ENCODE measurements at regions not wholly inside any gene's neighbourhood (a gene's known extent, or its start where the extent isn't known, plus 50 kb on each side); places are given as distances from the start of the nearest gene placed in this dataset.

- intact Hi-C loops (cut with DNase I, micrococcal nuclease) = no loop called here
- Histone ChIP-seq H3K9me3 (peaks cover 41% of the 10 kb centered on the region), H3K4me1 (ENCODE audit: low read depth) (no peaks in the 10 kb centered on the region), H3K36me3 (ENCODE audit: low read depth) (no peaks in the 10 kb centered on the region), H3K4me3 (no peak overlapping the region)
- ATAC-seq (no peak), DNase-seq (no peak)
- TF ChIP-seq CTCF (IDR thresholded peaks at IDR 0.05) = no peak
Observed at GRCh38 chr13:82569581-82569980, 1312.7 kb downstream of the SLITRK1 start.

- DNase-seq (no peak), ATAC-seq (no peak)
- H3K4me3 ChIP-seq = no peak overlapping the region
- H3K9me3 ChIP-seq = peaks cover 47% of the 10 kb centered on the region
- no peaks in the 10 kb centered on the region for H3K4me1 ChIP-seq (ENCODE audit: low read depth)
- intact Hi-C loops (cut with DNase I, micrococcal nuclease) = no loop called here
- no peaks in the 10 kb centered on the region for H3K36me3 ChIP-seq (ENCODE audit: low read depth)
- TF ChIP-seq CTCF (IDR thresholded peaks at IDR 0.05) = no peak
Observed at GRCh38 chr13:82566864-82567263, 1315.4 kb downstream of the SLITRK1 start.

- no peak for TF ChIP-seq CTCF (IDR thresholded peaks at IDR 0.05)
- Histone ChIP-seq H3K4me3 (no peak overlapping the region), H3K9me3 (peaks cover 52% of the 10 kb centered on the region), H3K4me1 (ENCODE audit: low read depth) (no peaks in the 10 kb centered on the region), H3K36me3 (ENCODE audit: low read depth) (no peaks in the 10 kb centered on the region)
- ATAC-seq (no peak), DNase-seq (no peak)
- intact Hi-C loops (cut with DNase I, micrococcal nuclease) = no loop called here
Observed at GRCh38 chr13:82565201-82565600, 1317.1 kb downstream of the SLITRK1 start.

- no peak for ATAC-seq
- DNase-seq = no peak
- no peak for TF ChIP-seq CTCF (IDR thresholded peaks at IDR 0.05)
- H3K36me3 ChIP-seq (ENCODE audit: low read depth) = no peaks in the 10 kb centered on the region
- peaks cover 32% of the 10 kb centered on the region for H3K9me3 ChIP-seq
- no peaks in the 10 kb centered on the region for H3K4me1 ChIP-seq (ENCODE audit: low read depth)
- intact Hi-C loops (cut with DNase I, micrococcal nuclease) = no loop called here
- no peak overlapping the region for H3K4me3 ChIP-seq
Observed at GRCh38 chr13:82560889-82561288, 1321.4 kb downstream of the SLITRK1 start.

- H3K36me3 ChIP-seq (ENCODE audit: low read depth) = no peaks in the 10 kb centered on the region
- TF ChIP-seq CTCF (IDR thresholded peaks at IDR 0.05) = no peak
- no peak overlapping the region for H3K4me3 ChIP-seq
- intact Hi-C loops (cut with DNase I, micrococcal nuclease) = no loop called here
- no peaks in the 10 kb centered on the region for H3K4me1 ChIP-seq (ENCODE audit: low read depth)
- ATAC-seq (no peak), DNase-seq (no peak)
- peaks cover 27% of the 10 kb centered on the region for H3K9me3 ChIP-seq
Observed at GRCh38 chr13:82522872-82523271, 1359.4 kb downstream of the SLITRK1 start.

GRCh38 chr13:82506805-82507414, 1375.4 kb downstream of the SLITRK1 start:
- no peak for ATAC-seq
- TF ChIP-seq CTCF (IDR thresholded peaks at IDR 0.05) = no peak
- no peak overlapping the region for H3K4me3 ChIP-seq
- no peaks in the 10 kb centered on the region for H3K4me1 ChIP-seq (ENCODE audit: low read depth)
- H3K9me3 ChIP-seq = peaks cover 18% of the 10 kb centered on the region
- H3K36me3 ChIP-seq (ENCODE audit: low read depth) = no peaks in the 10 kb centered on the region
- intact Hi-C loops (cut with DNase I, micrococcal nuclease) = no loop called here
- no peak for DNase-seq

Measured in mucosa of descending colon (tissue), 3 donors.